NCI-H2107 (cell line): ENCODE measurements at regions not wholly inside any gene's neighbourhood (a gene's known extent, or its start where the extent isn't known, plus 50 kb on each side); places are given as distances from the start of the nearest gene placed in this dataset.

Source experiments
- DNase-seq: peaks from one replicate; lab custom pipeline; 2025; lab: John Stamatoyannopoulos, UW

- DNase-seq: no peak
These were observed 448.8 kb downstream of the FLRT2 start for GRCh38 chr14:85978582-85979250.

- no peak for DNase-seq
These were observed 444.7 kb downstream of the FLRT2 start for GRCh38 chr14:85974602-85975001.

GRCh38 chr14:85963486-85963885 is 433.5 kb downstream of the FLRT2 start:
- no peak for DNase-seq

- DNase-seq: no peak
These were observed 430.8 kb downstream of the FLRT2 start for GRCh38 chr14:85960756-85961155.

GRCh38 chr14:85959063-85959462 is 429.1 kb downstream of the FLRT2 start:
- DNase-seq: no peak

GRCh38 chr14:85958069-85958468 is 428.1 kb downstream of the FLRT2 start:
- DNase-seq: no peak

GRCh38 chr14:85953265-85953664 is 423.3 kb downstream of the FLRT2 start:
- no peak for DNase-seq

GRCh38 chr14:85948153-85948552 is 418.2 kb downstream of the FLRT2 start:
- no peak for DNase-seq

GRCh38 chr14:85947461-85948139 is 417.7 kb downstream of the FLRT2 start:
- no peak for DNase-seq

GRCh38 chr14:85943192-85943591 is 413.2 kb downstream of the FLRT2 start:
- DNase-seq: no peak

- DNase-seq: no peak
These were observed 404.9 kb downstream of the FLRT2 start for GRCh38 chr14:85934886-85935254.

GRCh38 chr14:85934123-85934885 is 404.4 kb downstream of the FLRT2 start:
- DNase-seq: peak; percentile 31

GRCh38 chr14:85921241-85921640 is 391.3 kb downstream of the FLRT2 start:
- no peak for DNase-seq

GRCh38 chr14:85917716-85918115 is 387.8 kb downstream of the FLRT2 start:
- DNase-seq: no peak

- DNase-seq: no peak
These were observed 385.8 kb downstream of the FLRT2 start for GRCh38 chr14:85915711-85916110.

- no peak for DNase-seq
These were observed 382.2 kb downstream of the FLRT2 start for GRCh38 chr14:85912141-85912540.

- DNase-seq: no peak
These were observed 381.1 kb downstream of the FLRT2 start for GRCh38 chr14:85911044-85911443.

GRCh38 chr14:85909581-85909980 is 379.6 kb downstream of the FLRT2 start:
- no peak for DNase-seq

GRCh38 chr14:85907536-85907935 is 377.6 kb downstream of the FLRT2 start:
- DNase-seq: no peak

GRCh38 chr14:85897808-85898207 is 367.9 kb downstream of the FLRT2 start:
- DNase-seq: no peak

GRCh38 chr14:85895603-85896002 is 365.7 kb downstream of the FLRT2 start:
- no peak for DNase-seq

GRCh38 chr14:85892251-85892650 is 362.3 kb downstream of the FLRT2 start:
- no peak for DNase-seq

- no peak for DNase-seq
These were observed 354.0 kb downstream of the FLRT2 start for GRCh38 chr14:85883966-85884365.
